Natural killer cell (primary cell): ENCODE measurements at regions not wholly inside any gene's neighbourhood (a gene's known extent, or its start where the extent isn't known, plus 50 kb on each side); places are given as distances from the start of the nearest gene placed in this dataset.
"Not testable (repeated sequence)": the region's sequence is repeated elsewhere in the genome, so short reads cannot be mapped to it uniquely, and the experiment has no call there.

Experiments
- ATAC-seq, 3 donors: fragments of 150-1000 bp in 2 of 3; fragments of 200-7000 bp in 1 of 3; cut with Tn5 transposase; 1 replicate in 1 of 3; 2 replicates in 2 of 3; pipeline ENCODE4 v1.10.0; 2021; ENCODE audit warnings: mild to moderate bottlenecking in 2 of 3, moderate library complexity in 2 of 3
- DNase-seq, 2 donors: peaks; one replicate each; pipeline versions ENCODE4 v3.0.0 to v3.0.0-alpha.2; 2013 to 2021; ENCODE audit warnings: mixed read lengths in 1 of 2
- H3K27ac ChIP-seq: one replicate; pipeline ENCODE4 v1.5.1; 2013; ENCODE audit warnings: mild to moderate bottlenecking, low read length
- H3K27me3 ChIP-seq: one replicate; pipeline ENCODE4 v1.6.1; 2013; ENCODE audit warnings: low read length; ENCODE audit not compliant: control insufficient read depth, insufficient read depth
- H3K36me3 ChIP-seq: one replicate; pipeline ENCODE4 v1.6.1; 2013; ENCODE audit warnings: low read length; ENCODE audit not compliant: control insufficient read depth, insufficient read depth
- H3K4me1 ChIP-seq: one replicate; pipeline ENCODE4 v1.6.1; 2013; ENCODE audit warnings: low read length; ENCODE audit not compliant: control insufficient read depth, insufficient read depth
- H3K4me3 ChIP-seq: one replicate; pipeline ENCODE4 v1.5.1; 2013; ENCODE audit warnings: low read length
- H3K9me3 ChIP-seq: one replicate; pipeline ENCODE4 v1.6.1; 2013; ENCODE audit warnings: low read length; ENCODE audit not compliant: control insufficient read depth, insufficient read depth
- H3K27ac Mint-ChIP-seq, 2 donors: one replicate each; pipeline ENCODE4 v1.8.0; 2022; ENCODE audit warnings: mild to moderate bottlenecking in 2 of 2, mixed read lengths in 2 of 2, moderate library complexity in 1 of 2
- H3K27me3 Mint-ChIP-seq, 2 donors: one replicate each; pipeline ENCODE4 v1.8.0; 2022; ENCODE audit warnings: low read depth in 2 of 2, mixed read lengths in 2 of 2
- H3K36me3 Mint-ChIP-seq: one replicate; pipeline ENCODE4 v1.8.0; 2022; ENCODE audit warnings: mixed read lengths
- H3K4me1 Mint-ChIP-seq, 2 donors: one replicate each; pipeline ENCODE4 v1.8.0; 2022; ENCODE audit warnings: mixed read lengths in 2 of 2
- H3K4me3 Mint-ChIP-seq: one replicate; pipeline ENCODE4 v1.8.0; 2022; ENCODE audit warnings: mild to moderate bottlenecking, moderate library complexity, mixed read lengths
- H3K9me3 Mint-ChIP-seq, 2 donors: one replicate each; pipeline ENCODE4 v1.8.0; 2022; ENCODE audit warnings: mixed read lengths in 2 of 2
- CTCF ChIP-seq: fragments of 200-600 bp; IDR thresholded peaks from one replicate; pipeline ENCODE4 v1.8.0; 2022; ENCODE audit warnings: antibody characterized with exemption
- WGBS: methylation state at CpG from one replicate; pipeline ENCODE4 v1.1.7; 2013; ENCODE audit warnings: missing lambda C conversion rate; ENCODE audit not compliant: insufficient coverage; 5-methylcytosine and 5-hydroxymethylcytosine counted together
- intact Hi-C: fragments of 100-400 bp; cut with micrococcal nuclease; formaldehyde crosslinking; loops from one replicate; pipeline ENCODE4 v1.14.2; 2022

GRCh38 chr7:24390376-24391157 is 106.6 kb downstream of the NPY start:
- Histone ChIP-seq H3K4me1 (no peaks in the 10 kb centered on the region), H3K27ac (no peak overlapping the region), H3K4me3 (no peak overlapping the region), H3K27me3 (no peaks in the 10 kb centered on the region), H3K9me3 (no peaks in the 10 kb centered on the region), H3K36me3 (no peaks in the 10 kb centered on the region)
- Mint-ChIP-seq H3K36me3 (no peaks in the 10 kb centered on the region), H3K4me1 (no peaks in the 10 kb centered on the region), H3K27me3 (peaks cover 9 to 15% of the 10 kb centered on the region in 2 donors), H3K4me3 (no peak overlapping the region), H3K27ac (no peak overlapping the region), H3K9me3 (no peaks in the 10 kb centered on the region)
- WGBS, result 88% methylated on average over 5 of the region's 5 CpGs
- DNase-seq (no peak), ATAC-seq (no peak)
- intact Hi-C loops, result no loop called here
- TF ChIP-seq CTCF, result no peak

- no peak for ATAC-seq
- DNase-seq, result no peak
- no peak overlapping the region for H3K4me3 Mint-ChIP-seq
- no peak for TF ChIP-seq CTCF
- Histone ChIP-seq H3K27me3 (no peaks in the 10 kb centered on the region), H3K4me3 (no peak overlapping the region), H3K36me3 (no peaks in the 10 kb centered on the region), H3K4me1 (no peaks in the 10 kb centered on the region), H3K9me3 (no peaks in the 10 kb centered on the region), H3K27ac (no peak overlapping the region)
- no peaks in the 10 kb centered on the region for H3K36me3 Mint-ChIP-seq
- 83% methylated on average over 1 of the region's 1 CpG for WGBS
- peaks cover 7 to 10% of the 10 kb centered on the region in 2 donors for H3K27me3 Mint-ChIP-seq
- no peaks in the 10 kb centered on the region for H3K4me1 Mint-ChIP-seq
- intact Hi-C loops, result no loop called here
- H3K9me3 Mint-ChIP-seq, result no peaks in the 10 kb centered on the region
- H3K27ac Mint-ChIP-seq, result no peak overlapping the region
Measured at GRCh38 chr7:24392774-24393173, 108.8 kb downstream of the NPY start.

GRCh38 chr7:24395512-24395911 is 111.5 kb downstream of the NPY start:
- WGBS, result 75% methylated on average over 3 of the region's 3 CpGs
- no peaks in the 10 kb centered on the region for H3K27me3 ChIP-seq
- H3K4me3 Mint-ChIP-seq, result no peak overlapping the region
- intact Hi-C loops, result no loop called here
- ATAC-seq (no peak), DNase-seq (no peak)
- peaks cover 7 to 22% of the 10 kb centered on the region in 2 donors for H3K27me3 Mint-ChIP-seq
- no peak overlapping the region for H3K27ac Mint-ChIP-seq
- no peaks in the 10 kb centered on the region for H3K9me3 Mint-ChIP-seq
- no peaks in the 10 kb centered on the region for H3K4me1 ChIP-seq
- no peaks in the 10 kb centered on the region for H3K4me1 Mint-ChIP-seq
- no peak overlapping the region for H3K4me3 ChIP-seq
- no peaks in the 10 kb centered on the region for H3K9me3 ChIP-seq
- H3K36me3 Mint-ChIP-seq, result no peaks in the 10 kb centered on the region
- TF ChIP-seq CTCF, result no peak
- H3K36me3 ChIP-seq, result no peaks in the 10 kb centered on the region
- H3K27ac ChIP-seq, result no peak overlapping the region

GRCh38 chr7:24396387-24396786 is 112.4 kb downstream of the NPY start:
- H3K27ac Mint-ChIP-seq, H3K36me3 ChIP-seq, DNase-seq, H3K9me3 ChIP-seq, H3K4me3 Mint-ChIP-seq, H3K27me3 ChIP-seq, ATAC-seq, H3K36me3 Mint-ChIP-seq, intact Hi-C loops, H3K27ac ChIP-seq, H3K4me3 ChIP-seq, H3K9me3 Mint-ChIP-seq, H3K4me1 Mint-ChIP-seq, H3K4me1 ChIP-seq: not testable (repeated sequence)
- peaks cover 7 to 22% of the 10 kb centered on the region in 2 donors for H3K27me3 Mint-ChIP-seq
- WGBS, result 77% methylated on average over 6 of the region's 13 CpGs
